GM23248 (cell line): ENCODE measurements at regions not wholly inside any gene's neighbourhood (a gene's known extent, or its start where the extent isn't known, plus 50 kb on each side); places are given as distances from the start of the nearest gene placed in this dataset.

Source experiments
- EZH2 ChIP-seq: fragments of 200-600 bp; sonication (generic); IDR thresholded peaks from 2 replicates; pipeline ENCODE4 v1.6.1; 2018; ENCODE audit warnings: antibody characterized with exemption, mild to moderate bottlenecking; ENCODE audit not compliant: insufficient read depth, poor library complexity, severe bottlenecking
- EZH2phosphoT487 ChIP-seq: fragments of 200-600 bp; sonication (generic); IDR thresholded peaks from 2 replicates; pipeline ENCODE4 v1.6.1; 2018; ENCODE audit warnings: antibody characterized with exemption, moderate library complexity, mild to moderate bottlenecking, low read depth; ENCODE audit not compliant: insufficient read depth

DNA sequence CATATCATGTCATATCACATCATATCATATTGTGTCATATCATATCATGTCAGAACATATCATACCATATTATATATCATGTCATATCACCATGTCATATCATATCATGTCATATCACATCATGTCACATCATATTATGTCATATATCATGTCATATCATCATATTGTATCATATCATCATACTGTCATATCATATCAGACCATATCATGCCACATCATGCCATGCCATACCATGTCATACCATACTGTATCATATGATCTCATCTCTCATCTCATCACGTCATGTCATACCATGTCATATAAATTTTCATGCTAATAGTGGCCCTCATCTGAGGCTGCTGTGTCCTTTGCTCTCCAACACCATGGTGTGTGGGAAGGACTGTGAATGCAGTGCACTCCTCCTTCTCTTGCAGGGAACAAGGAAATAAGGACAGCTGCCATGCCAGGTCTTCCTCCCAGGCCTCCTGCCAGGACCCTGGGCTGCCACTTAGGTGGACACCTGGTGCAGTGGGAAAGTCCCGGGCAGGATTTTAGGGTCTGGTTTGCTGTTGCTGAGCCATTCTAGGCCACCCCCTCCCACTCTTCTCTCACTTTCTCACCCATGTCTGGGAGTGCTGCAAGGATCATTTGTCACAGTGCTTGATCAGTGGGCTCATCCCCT is 72.4 kb upstream of the TRPM1 start:
- TF ChIP-seq EZH2: no peak
- TF ChIP-seq EZH2phosphoT487: no peak
